Stimulated activated CD8-positive, alpha-beta memory T cell treated with anti-CD3 and anti-CD28 coated beads, Interleukin-4, amount 100 ng/mL, for 1 hour (primary cell): ENCODE measurements at regions not wholly inside any gene's neighbourhood (a gene's known extent, or its start where the extent isn't known, plus 50 kb on each side); places are given as distances from the start of the nearest gene placed in this dataset.

Experiments used
- DNase-seq, 2 donors: peaks; one replicate each; pipeline ENCODE4 v3.0.0-alpha.2; 2020; ENCODE audit warnings: low read depth in 2 of 2, low spot score in 1 of 2

- no peak for DNase-seq
These were observed 127.6 kb upstream of the LPP start for GRCh38 chr3:188026191-188026968.

- no peak for DNase-seq
These were observed 122.8 kb upstream of the LPP start for GRCh38 chr3:188031121-188031520.

GRCh38 chr3:188034989-188035388, 119.0 kb upstream of the LPP start:
- no peak for DNase-seq

- DNase-seq = no peak
These were observed 117.4 kb upstream of the LPP start for GRCh38 chr3:188036375-188037194.

GRCh38 chr3:188037195-188037718, 116.7 kb upstream of the LPP start:
- DNase-seq = no peak

GRCh38 chr3:188037965-188038581, 115.9 kb upstream of the LPP start:
- no peak for DNase-seq

GRCh38 chr3:188041193-188041592, 112.8 kb upstream of the LPP start:
- no peak for DNase-seq

- DNase-seq = no peak
These were observed 112.1 kb upstream of the LPP start for GRCh38 chr3:188041895-188042294.

GRCh38 chr3:188042466-188042865, 111.5 kb upstream of the LPP start:
- DNase-seq = no peak

GRCh38 chr3:188043891-188044290, 110.1 kb upstream of the LPP start:
- DNase-seq = no peak

GRCh38 chr3:188046561-188047211, 107.3 kb upstream of the LPP start:
- no peak for DNase-seq

GRCh38 chr3:188047536-188047935, 106.4 kb upstream of the LPP start:
- DNase-seq = no peak

GRCh38 chr3:188049606-188050530, 104.1 kb upstream of the LPP start:
- DNase-seq = no peak

GRCh38 chr3:188051801-188052168, 102.2 kb upstream of the LPP start:
- DNase-seq = no peak

GRCh38 chr3:188052169-188053035, 101.6 kb upstream of the LPP start:
- DNase-seq = no peak

GRCh38 chr3:188053036-188053340, 101.0 kb upstream of the LPP start:
- DNase-seq = no peak

GRCh38 chr3:188053710-188054380, 100.1 kb upstream of the LPP start:
- DNase-seq = no peak

- DNase-seq = no peak
These were observed 99.4 kb upstream of the LPP start for GRCh38 chr3:188054541-188054940.

- DNase-seq = no peak
These were observed 98.6 kb upstream of the LPP start for GRCh38 chr3:188055388-188055787.
